Midbrain (tissue), 1 donor: ENCODE measurements at regions not wholly inside any gene's neighbourhood (a gene's known extent, or its start where the extent isn't known, plus 50 kb on each side); places are given as distances from the start of the nearest gene placed in this dataset.
"Not testable (repeated sequence)": the region's sequence is repeated elsewhere in the genome, so short reads cannot be mapped to it uniquely, and the experiment has no call there.

Source experiments
- DNase-seq: peaks from one replicate; lab custom pipeline; 2025; lab: John Stamatoyannopoulos, UW

GRCh38 chr17:14427900-14428647 is 127.2 kb downstream of the HS3ST3B1 start:
- no peak for DNase-seq

GRCh38 chr17:14423156-14423555 is 122.3 kb downstream of the HS3ST3B1 start:
- DNase-seq = not testable (repeated sequence)

GRCh38 chr17:14417336-14417735 is 116.5 kb downstream of the HS3ST3B1 start:
- DNase-seq = no peak

GRCh38 chr17:14409292-14409691 is 108.4 kb downstream of the HS3ST3B1 start:
- DNase-seq = no peak

- no peak for DNase-seq
Observed at GRCh38 chr17:14407541-14407940, 106.7 kb downstream of the HS3ST3B1 start.

- no peak for DNase-seq
Observed at GRCh38 chr17:14405189-14405588, 104.3 kb downstream of the HS3ST3B1 start.
